ENCODE measurements at regions not wholly inside any gene's neighbourhood (a gene's known extent, or its start where the extent isn't known, plus 50 kb on each side); places are given as distances from the start of the nearest gene placed in this dataset.

DNA sequence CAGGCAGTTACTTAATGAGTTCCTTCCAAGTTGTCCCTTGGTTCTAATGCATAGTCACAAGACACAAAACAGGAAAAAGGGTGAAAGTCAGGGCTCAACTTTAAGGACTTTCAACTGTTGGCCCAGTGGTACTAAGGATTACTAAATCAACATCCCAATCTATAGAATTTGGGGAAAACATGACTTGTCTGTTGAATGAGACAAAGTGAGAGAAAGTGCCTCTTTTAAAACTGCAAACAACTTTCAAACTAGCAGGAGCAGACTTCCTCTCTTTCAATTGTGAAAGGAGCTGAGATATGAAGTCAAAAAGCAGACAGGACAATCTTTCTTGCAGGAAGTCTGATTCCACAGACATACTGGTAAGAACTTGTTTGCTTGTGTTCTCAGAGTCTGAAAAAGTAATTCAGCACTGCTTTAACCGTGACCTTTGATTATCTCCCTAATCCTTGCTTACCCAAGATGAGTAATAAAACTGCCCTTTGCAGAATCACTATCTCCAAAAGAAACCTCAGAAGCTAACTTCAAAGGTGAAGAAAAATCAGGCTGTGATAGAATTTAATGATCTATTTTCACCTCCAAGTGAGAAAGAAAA, 960.7 kb upstream of the RAG2 start:
- DNase-seq = no peak

DNA sequence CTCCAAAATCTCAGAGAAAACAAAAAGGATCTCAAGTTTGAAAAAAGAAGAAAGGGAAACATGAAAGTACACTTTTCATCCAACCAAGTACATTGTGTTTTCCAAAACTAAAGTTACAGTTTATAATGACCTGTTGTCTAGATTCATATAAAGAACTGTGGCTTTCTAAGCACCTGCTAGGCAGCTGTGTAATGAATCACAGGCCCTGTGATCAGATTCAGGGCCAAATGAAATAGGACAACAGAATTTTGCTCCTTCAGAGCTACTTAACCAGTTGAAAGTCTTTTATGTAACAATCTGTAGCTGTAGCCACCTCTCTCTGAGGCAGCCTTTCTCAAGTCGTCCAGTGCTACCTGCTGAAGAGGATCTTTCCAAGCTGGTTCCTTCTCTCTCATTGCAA, 960.0 kb upstream of the RAG2 start:
- DNase-seq = no peak

DNA sequence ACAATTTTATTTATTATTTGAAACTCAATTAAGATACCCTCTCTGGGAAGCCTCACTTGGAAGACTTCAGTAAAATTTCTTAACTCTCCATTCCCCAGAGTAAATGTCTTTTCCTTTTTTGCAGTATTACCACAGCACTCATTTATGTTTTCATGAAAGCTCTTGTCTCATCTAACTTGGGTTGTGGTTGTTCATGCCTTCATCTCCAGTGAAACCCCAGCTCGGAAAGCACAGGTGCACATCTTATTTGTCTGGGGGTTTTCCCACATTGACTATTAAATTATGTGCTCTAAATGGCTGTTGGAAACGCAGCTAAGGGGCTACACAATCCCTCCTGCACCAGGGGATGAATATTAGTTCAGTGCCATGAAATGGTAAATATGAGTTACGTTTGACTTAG, 954.2 kb upstream of the RAG2 start:
- no peak for DNase-seq

DNA sequence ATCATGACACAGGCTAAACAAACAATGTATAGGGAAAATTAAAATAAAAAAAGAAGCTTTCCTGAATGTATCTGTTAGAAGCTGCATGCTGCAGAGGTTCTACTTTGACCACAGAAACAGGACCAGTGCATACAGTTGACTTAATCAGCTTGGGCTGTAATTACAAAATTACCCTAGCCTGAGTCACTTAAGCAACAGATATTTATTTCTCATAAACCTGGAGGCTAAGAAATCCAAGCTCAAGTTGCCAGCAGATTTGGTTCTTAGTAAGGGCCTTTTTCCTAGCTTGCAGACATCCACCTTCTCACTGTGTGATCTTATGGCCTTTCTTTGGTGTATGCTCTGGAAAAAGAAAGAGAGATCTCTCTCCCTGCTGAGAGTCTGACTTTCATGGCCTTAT, 946.5 kb upstream of the RAG2 start:
- DNase-seq = no peak

DNA sequence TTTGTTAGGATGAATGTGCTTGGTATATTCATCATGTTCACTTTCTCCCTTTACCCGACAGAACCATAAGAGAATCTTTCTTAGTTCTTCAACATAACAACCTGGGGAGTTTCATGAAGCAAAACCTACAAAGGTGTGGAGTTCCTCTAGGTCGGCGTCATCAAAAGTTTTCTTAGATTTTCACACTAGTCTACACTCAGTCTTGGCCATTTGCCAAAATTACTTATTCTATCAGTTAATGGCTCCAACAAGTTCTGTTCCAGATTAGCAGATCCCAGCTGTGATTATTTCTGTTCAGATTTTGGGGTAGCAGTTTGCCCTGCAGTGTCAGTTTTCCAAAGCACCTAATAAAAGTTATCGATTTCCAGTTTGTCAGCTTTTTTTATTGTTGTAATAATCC, 935.8 kb upstream of the RAG2 start:
- DNase-seq = no peak

DNA sequence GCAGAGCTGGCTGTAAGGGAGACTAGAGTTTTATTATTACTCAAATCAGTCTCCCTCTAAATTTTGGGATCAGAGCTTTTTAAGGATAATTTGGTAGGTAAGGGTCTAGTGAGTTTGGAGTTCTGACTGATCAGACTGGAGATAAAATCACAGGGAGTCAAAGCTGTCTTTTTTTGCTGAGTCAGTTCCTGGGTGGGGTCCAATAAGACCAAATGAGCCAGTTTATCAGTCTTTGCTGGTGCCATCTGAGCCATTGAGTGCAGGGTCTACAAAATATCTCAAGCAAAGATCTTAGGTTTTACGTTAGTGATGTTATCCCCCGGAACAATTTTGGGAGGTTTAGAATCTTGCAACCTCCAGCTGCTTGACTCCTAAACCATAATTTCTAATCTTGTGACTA, 935.1 kb upstream of the RAG2 start:
- DNase-seq = no peak

DNA sequence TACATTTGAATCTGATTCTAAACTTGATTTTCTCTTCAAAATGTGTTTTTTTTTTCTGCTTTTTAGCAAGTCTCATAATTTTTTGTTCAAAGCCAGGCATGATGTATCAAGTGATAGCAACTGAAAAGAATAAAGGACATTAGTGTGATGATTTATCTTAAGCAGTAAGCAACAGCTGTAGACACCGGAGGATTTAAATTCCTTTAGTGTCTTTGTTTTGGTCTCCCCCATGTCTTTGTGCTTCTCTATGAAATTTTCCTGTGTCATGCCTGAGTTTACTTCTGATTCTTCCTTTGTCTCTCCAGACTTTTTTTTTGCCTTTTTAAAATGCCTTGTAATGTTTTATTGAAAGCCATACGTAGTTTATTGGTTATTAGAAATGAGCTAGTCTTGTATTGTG, 934.2 kb upstream of the RAG2 start:
- DNase-seq = no peak

DNA sequence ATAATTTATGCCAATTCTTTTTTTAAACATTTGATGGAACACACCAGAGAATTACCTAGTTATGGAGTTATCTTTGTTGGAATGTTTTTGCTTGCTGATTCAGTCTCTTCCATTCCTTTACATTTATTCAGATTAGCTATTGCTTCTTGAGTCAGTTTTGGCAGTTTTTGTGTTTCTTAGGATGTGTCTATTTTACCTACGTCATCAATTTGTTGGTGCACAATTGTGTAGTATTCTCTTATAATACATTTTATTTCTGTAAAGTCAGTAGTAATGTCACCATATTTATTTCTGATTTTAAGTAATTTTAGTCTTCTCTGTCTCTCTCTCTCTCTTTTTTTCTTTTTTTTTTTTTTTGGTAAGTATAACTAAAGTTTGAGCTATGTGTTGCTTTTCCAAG, 929.5 kb upstream of the RAG2 start:
- no peak for DNase-seq

DNA sequence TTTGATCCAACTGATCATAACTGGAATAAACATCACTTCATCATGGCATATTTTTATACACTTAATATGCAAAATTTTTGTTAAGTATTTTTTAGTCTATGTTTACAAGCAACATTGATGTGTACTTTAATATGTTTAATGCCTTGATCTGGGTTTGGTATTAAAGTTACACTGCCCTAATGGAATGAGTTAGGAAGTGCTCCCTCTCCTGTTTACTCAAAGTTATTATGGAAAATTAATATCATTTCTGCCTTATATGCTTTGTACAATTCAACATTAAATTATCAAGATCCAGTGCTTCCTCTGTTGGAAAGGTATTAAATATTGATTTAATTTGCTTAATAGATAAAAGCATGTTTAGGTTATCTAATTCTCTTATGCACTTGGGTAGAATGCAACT, 927.3 kb upstream of the RAG2 start:
- DNase-seq = no peak

DNA sequence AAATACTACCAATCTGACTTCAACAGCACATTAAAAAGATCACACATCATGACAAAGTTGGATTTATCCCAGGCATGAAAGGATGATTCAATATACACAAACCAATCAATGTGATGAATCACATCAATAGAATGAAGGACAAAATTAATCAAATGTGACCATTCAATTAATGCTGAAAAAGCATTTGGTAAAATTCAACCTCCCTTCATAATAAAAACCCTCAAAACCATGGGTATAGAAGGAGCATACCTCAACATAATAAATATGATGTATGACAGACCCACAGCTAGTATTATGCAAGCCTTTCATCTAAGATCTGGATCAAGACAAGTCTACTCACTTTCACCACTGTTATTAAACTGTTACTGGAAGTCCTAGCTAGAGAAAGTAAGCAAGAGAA, 921.7 kb upstream of the RAG2 start:
- no peak for DNase-seq

DNA sequence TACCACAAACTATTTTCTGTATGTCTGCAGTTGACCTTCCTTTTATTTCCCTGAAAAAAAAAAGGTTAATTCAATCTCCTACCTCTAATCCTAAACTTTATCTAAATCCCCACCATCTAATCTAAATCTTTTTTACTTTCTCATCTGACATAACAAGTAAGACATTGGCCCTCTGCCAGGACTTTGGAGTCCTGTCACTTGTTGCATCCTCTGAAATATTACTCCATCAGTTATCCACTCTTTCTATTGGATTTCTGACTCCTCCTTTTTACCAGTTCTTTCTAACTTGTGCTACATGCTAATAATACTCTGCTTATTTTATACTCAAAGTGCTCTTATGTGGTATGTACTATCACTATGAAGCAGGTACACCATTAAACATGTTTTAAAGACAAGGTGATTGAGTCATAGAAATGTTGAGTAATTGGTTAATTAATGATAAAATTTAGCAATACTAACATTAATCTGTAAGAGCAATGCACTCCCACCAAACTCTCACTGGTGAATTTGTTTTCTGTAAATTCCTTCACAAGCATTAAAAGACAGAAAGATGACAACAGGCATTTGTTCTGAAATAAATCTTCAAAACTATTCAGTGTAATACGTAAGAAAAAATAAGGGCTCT, 914.2 kb upstream of the RAG2 start:
- DNase-seq = no peak

DNA sequence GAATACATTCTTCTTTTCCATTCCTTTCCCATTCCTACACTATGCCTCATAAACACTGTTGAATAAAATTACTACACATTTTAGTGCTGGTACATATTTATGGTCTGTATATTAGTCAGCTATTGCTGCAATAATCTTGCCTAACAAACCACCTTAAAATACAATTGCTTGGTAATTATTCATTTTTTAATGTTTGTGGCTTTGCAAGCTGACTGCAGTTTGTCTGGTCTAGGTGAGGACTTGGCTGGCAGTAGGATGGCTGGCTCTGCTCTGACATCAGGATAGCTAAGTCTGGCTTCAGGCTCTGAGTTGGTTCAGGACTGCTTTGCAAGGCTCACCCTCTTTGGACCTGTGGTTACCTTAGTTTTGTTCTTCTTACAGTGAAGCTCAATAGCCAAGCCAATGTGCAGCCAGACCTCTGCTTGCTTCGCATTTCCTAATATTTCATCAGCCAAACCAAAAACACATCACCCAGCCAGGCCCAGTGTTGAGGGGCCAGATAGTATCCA, 913.4 kb upstream of the RAG2 start:
- no peak for DNase-seq

DNA sequence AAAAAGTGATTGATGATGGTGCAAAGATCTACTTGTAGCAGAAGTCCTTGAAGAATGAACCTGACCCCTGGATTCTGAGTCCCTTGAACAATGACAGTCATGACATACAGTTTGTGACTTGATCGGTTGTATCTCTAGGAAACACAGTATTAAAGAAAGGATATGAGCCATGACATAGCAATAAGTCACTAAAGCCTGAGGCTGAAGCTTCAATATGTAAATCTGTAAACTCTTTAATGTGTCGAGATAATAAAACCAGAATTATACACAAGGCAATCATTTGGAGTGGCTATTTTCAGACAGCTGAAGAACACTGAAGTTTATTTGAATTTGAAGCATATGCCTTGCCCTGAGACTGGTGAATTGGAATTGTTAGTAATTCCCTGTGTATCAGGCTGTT, 911.5 kb upstream of the RAG2 start:
- DNase-seq = no peak

DNA sequence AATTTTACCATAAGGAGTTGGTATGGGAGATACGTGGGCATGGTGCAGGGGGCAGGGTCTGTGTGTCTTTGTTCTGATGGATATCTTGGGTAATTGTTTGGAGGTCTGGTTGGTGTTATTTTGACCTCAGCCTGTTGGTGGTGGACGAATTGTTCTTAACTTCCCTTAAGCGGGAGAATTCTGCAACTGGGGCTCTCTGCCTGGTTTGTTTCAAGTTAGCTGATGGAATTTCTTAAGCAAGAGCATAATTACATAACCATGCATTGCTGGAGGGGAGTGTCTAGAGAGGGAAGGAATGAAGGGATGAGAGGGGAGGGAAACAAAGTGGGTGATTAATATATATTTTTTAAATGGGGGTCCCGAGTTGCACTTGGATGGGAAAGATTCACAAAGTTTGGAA, 908.5 kb upstream of the RAG2 start:
- no peak for DNase-seq

DNA sequence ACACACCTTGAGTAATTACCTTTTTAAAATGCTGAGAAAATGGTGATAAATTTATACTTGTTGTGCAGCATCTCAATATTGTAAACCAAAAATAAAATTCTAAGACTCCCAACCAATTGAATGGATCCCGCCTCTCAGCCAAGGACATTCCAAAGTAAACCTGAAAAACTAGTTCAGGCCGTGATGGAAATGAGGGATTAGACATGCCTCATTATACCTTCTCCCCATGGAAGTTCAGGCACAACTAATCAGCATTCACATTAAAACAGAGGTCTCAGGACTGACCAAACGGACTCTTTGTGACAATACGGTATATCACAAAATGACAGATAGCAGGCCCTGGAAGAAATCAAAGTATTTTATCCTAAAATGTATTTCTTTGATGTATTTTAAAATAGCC, 907.4 kb upstream of the RAG2 start:
- no peak for DNase-seq

DNA sequence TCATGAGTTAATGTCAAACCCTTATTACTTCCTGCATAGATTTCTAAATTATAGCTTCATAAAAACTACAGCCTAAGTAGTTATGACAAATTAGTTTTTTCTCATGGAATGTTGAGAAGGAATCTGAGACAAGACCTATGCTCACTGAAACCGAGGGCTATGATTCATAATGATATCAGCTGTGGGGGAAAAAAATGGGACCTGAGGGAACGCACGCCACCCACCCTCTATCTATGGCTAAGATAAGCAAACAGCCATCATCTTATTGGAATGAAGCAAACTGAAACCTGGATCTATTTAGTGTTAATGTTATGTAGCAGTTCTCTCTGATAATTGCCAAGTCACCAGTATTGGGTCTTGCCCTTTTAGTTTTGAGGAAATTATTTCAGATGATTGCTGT, 906.9 kb upstream of the RAG2 start:
- no peak for DNase-seq

DNA sequence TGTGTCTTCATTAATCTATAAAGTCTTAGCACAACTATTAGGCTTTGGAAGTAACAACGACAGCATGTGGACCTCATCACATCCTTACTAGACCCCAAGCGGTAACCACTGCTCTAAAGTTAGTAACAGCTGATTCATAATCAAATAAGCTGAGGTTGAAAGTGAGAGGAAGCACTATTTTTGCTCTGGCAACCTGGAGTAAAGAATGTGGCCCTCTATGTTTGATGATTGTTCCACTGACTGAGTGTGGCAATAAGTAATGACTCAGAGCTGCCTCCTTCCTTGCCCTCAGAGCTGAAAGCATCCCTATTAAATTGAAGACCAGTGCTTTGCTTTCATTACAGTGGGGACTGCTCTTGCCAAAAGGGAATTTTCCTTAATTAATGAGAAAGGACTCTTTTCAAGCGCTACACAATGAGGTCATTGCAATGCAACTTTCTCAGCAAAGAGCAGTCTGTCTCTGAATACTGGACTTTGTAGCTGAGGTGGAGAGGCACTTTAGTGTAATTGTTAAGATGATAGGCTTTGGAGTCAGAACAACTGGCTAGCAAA, 906.1 kb upstream of the RAG2 start:
- no peak for DNase-seq

DNA sequence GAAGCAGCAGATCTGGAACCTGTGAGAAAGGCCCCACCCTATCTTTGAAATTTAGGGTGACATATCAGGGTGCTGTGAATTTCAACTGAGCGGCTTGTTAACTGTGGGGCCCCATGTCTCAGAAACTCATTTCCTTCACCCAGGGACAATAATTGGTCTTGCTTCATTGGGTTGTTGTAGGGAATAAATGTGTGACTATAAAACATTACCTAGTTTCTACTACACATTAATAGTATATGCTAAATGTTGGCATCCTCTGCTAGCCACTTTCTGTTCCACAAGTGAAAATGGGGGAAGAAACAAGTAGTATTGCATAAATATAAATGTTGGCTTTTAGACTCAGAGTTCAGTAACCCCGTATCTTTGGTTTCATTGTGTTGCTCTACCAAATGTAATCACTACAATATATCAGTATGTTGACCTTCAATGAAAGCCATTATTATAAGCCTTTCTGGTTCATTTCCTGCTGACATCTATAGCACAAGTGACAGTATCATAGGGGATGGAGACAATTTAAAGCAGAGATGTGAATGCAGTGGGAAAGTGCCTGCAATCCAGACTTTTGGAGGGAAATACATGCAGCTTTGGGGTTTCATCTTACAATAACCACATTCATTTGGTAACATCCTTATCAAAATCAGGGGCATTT, 905.5 kb upstream of the RAG2 start:
- no peak for DNase-seq

DNA sequence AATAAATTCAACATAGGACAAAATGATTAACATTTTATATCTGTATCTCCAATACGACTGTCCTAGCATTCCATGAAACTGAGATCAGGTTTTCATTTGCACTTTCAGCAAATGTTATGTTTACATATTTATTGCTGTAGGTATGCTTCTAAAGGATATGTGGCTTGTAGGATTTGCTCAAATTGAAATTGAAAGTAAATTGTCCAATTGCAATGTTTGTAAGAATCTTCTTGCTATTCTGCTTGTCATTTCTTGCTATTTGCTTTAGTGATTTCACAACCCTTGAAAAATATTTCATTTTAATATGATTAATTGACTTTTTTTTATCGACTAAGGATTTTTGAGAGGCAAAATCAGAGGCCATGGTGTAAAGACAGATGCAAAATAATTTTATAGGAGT, 904.2 kb upstream of the RAG2 start:
- DNase-seq = no peak

DNA sequence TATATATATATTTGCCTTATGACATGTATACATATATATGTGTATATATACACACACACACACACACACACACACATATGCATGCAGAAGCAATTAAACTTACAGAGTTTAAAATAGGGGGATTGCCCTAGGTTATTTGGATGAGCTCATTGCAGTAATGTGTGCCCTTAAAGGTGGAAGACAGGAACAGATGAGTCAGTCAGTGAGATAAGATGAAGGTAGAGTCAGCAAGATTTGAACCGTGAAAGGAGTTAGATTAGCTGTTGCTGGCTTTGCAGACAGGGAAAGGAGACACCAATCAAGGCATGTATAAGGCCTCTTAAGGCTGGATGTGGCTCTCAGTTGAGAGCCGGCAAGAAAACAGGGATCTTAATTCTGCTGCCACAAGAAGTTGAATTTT, 902.4 kb upstream of the RAG2 start:
- DNase-seq = no peak

DNA sequence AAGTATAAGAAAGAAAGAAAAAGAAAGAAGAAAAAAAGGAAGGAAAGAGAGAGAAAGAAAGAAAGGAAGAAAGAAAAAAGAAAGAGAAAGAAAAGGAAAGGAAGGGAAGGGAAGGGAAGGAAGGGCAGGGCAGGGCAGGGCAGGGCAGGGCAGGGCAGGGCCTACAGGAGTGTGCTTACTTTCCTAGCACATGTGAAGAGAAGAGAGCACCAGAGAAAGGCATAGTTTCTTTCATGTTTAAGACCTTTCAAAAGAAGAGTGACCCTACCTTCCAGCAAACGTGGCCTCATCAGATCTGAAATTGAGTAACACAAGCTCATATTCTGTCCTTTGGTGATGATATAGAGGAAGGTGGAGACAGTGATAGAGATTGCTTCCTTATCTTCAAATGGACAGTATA, 899.3 kb upstream of the RAG2 start:
- DNase-seq = no peak

DNA sequence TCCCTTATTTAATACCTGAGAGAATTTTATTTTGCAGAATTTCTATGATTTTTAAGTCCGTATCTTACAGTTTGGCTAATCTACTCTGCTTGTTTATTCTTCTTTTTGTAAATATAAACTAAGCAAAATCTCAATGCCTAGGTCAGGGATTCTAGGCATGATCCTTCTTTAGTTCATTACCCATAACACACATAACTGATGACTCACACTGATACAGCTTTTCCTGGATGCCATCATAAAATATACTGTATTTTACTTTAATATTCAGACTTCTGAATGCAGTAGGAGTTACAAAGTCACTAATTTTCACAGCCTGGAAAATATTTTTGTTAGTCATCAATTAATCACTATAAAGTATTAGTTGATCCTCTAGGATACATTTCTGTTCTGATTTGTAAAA, 898.2 kb upstream of the RAG2 start:
- DNase-seq = no peak

DNA sequence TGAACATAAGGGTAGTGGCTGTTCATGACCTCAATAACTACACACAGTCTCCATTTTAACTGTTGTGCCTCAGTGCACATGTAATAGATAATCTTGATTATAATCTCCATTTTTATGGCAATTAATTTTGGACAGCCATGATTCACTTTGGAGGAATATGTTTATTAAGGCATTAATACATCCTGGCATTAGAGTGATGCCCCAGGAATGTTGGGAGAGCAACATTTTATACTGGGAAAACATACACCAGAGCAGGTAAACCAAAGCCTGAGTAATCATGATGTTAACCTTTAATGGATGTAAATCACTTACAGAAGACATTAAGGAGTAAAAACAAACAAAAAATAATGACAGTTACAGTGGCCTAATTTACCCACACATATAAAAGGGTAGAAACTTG, 886.3 kb upstream of the RAG2 start:
- DNase-seq = no peak

DNA sequence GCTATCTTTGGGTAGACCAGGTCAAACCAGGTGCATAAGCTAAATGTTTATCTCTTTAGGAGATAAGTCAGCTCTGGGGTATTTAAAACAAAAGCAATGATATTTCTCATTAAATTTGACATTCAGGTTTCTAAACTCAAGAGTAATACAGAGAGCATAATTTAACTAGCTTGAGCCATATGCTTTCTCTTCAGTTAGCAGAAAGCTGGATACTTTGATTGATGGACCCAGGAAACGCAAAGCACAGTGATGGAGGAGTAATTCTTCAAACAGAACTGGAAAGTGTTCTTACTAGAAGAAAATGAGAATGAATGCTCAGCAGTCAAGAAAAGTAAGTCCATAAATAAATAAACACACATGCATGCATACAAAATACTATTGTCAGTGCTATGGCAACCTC, 885.7 kb upstream of the RAG2 start:
- no peak for DNase-seq

DNA sequence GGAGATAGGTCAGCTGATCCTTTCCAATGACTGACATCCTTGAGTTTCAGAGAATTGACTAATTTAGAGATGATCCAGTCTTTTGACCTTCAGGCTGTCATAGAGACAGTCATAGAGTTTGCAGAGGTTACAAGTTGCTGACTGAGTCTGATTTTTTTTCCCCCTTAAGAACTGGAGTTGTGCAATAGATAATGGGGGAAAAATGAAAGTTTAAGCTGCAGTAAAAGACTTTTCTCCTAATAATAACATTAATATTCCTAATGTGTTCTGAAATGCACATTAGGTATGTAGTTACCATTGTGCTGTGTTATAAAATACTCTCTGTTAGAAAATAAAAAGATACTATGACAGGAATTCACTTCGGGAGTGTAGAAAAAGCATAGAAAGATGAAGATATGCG, 876.9 kb upstream of the RAG2 start:
- no peak for DNase-seq

All from activated effector memory CD4-positive, alpha-beta T cell treated with anti-CD3 and anti-CD28 coated beads, Interleukin-2, amount 50 U/mL, for 16 hours (primary cell).